Mesothelial cell of epicardium (in vitro differentiated cells): ENCODE measurements at regions not wholly inside any gene's neighbourhood (a gene's known extent, or its start where the extent isn't known, plus 50 kb on each side); places are given as distances from the start of the nearest gene placed in this dataset.

Experiments
- DNase-seq, 2 experiments: peaks; one replicate each; pipeline ENCODE4 v3.0.0; 2021; ENCODE audit warnings: low spot score in 2 of 2; ENCODE audit not compliant: unreplicated experiment in 2 of 2
- H3K27ac Mint-ChIP-seq: 2 replicates; pipeline ENCODE4 v1.8.0; 2021; ENCODE audit warnings: mixed read lengths
- H3K27me3 Mint-ChIP-seq: 2 replicates; pipeline ENCODE4 v1.8.0; 2021; ENCODE audit warnings: low read depth, mixed read lengths
- H3K36me3 Mint-ChIP-seq: 2 replicates; pipeline ENCODE4 v1.8.0; 2021; ENCODE audit warnings: mixed read lengths
- H3K4me1 Mint-ChIP-seq: 2 replicates; pipeline ENCODE4 v1.8.0; 2021; ENCODE audit warnings: mixed read lengths
- H3K4me3 Mint-ChIP-seq: 2 replicates; pipeline ENCODE4 v1.8.0; 2021; ENCODE audit warnings: mild to moderate bottlenecking, moderate library complexity, mixed read lengths
- H3K9me3 Mint-ChIP-seq: 2 replicates; pipeline ENCODE4 v1.8.0; 2021; ENCODE audit warnings: mixed read lengths
- TF ChIP-seq, protein P1 (sequence below): fragments of 200-600 bp; sonication (generic); IDR thresholded peaks from one replicate; pipeline ENCODE4 v1.5.0; 2021; ENCODE audit warnings: antibody characterized with exemption; ENCODE audit not compliant: unreplicated experiment

GRCh38 chr2:215624423-215624829 is 188.6 kb upstream of the FN1 start:
- Mint-ChIP-seq H3K27me3 (no peaks in the 10 kb centered on the region), H3K36me3 (no peaks in the 10 kb centered on the region), H3K4me1 (peaks cover 32% of the 10 kb centered on the region), H3K9me3 (no peaks in the 10 kb centered on the region), H3K4me3 (no peak overlapping the region), H3K27ac (peak overlapping the region; percentile 80)
- TF ChIP-seq, protein P1, sequence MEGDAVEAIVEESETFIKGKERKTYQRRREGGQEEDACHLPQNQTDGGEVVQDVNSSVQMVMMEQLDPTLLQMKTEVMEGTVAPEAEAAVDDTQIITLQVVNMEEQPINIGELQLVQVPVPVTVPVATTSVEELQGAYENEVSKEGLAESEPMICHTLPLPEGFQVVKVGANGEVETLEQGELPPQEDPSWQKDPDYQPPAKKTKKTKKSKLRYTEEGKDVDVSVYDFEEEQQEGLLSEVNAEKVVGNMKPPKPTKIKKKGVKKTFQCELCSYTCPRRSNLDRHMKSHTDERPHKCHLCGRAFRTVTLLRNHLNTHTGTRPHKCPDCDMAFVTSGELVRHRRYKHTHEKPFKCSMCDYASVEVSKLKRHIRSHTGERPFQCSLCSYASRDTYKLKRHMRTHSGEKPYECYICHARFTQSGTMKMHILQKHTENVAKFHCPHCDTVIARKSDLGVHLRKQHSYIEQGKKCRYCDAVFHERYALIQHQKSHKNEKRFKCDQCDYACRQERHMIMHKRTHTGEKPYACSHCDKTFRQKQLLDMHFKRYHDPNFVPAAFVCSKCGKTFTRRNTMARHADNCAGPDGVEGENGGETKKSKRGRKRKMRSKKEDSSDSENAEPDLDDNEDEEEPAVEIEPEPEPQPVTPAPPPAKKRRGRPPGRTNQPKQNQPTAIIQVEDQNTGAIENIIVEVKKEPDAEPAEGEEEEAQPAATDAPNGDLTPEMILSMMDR = no peak
- no peak for DNase-seq

DNA sequence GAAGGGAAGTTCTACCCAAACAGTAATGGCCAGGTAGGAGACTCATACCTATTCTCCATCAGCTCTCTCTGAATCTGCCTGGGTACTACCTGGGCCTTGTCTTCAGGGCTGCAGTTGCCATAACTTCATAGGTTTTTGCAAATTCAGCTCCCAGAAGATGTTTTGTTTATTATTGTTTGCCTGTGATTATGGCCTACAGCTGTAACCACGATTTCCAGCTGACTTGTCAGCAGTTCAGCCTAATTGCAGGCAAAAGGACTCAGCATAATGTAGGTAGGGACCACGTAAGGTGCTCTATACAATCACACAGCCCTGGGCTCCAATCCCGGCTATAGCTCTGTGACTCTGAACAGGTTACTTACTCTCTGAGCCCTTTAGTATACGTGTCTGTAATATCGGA is 187.0 kb upstream of the FN1 start:
- DNase-seq = no peak
- Mint-ChIP-seq H3K4me1 (peaks cover 48% of the 10 kb centered on the region), H3K36me3 (no peaks in the 10 kb centered on the region), H3K27me3 (no peaks in the 10 kb centered on the region), H3K9me3 (no peaks in the 10 kb centered on the region), H3K4me3 (no peak overlapping the region), H3K27ac (no peak overlapping the region)
- TF ChIP-seq, protein P1 = no peak

GRCh38 chr2:215621381-215621780 is 185.5 kb upstream of the FN1 start:
- no peak overlapping the region for H3K4me3 Mint-ChIP-seq
- no peak for DNase-seq
- TF ChIP-seq, protein P1 = no peak
- no peaks in the 10 kb centered on the region for H3K27me3 Mint-ChIP-seq
- H3K9me3 Mint-ChIP-seq = peaks cover 4% of the 10 kb centered on the region
- no peak overlapping the region for H3K27ac Mint-ChIP-seq
- H3K4me1 Mint-ChIP-seq = peaks cover 47% of the 10 kb centered on the region
- no peaks in the 10 kb centered on the region for H3K36me3 Mint-ChIP-seq

DNA sequence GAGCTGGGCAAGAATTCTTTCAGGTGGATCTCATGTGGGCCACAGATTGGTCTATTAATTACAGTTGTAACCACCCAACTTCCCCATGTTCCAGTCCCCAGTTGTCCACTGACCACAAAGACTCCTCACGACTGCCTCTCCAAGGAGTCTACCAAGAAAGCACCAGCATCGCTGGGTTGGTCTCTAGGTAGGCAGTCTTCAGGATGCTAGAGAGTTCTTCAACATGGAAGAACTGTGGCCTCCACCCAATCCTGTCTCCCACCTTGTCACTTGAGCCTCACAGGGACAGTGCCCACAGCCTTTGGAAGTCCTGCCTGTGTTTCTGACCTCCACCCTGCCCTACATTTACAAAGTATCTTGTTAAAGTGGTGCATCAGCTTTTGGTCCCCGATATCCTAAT is 184.7 kb upstream of the FN1 start:
- no peak overlapping the region for H3K27ac Mint-ChIP-seq
- TF ChIP-seq, protein P1 = no peak
- H3K36me3 Mint-ChIP-seq = no peaks in the 10 kb centered on the region
- H3K9me3 Mint-ChIP-seq = peaks cover 4% of the 10 kb centered on the region
- no peaks in the 10 kb centered on the region for H3K27me3 Mint-ChIP-seq
- H3K4me1 Mint-ChIP-seq = peaks cover 47% of the 10 kb centered on the region
- no peak for DNase-seq
- H3K4me3 Mint-ChIP-seq = no peak overlapping the region

DNA sequence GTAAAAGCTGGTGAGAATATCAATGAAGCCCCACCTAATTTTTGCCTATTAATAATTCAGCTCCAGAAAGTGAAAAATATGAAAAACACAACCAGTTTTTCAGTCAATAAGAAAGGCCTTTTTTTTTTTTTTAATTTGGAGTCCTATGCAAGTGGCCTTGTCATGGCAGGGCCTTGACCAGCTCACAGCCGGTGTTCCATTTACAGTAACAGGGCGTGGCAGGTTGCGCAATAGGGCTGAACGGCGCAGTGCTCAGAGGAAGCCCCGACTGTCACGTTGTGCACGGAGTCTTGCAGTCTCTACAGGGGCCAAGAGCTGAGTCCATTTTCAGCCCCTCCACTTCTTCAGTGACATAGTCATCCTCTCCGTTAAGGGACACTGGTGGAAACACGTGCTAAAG is 184.1 kb upstream of the FN1 start:
- peak overlapping the region; percentile 92 for H3K27ac Mint-ChIP-seq
- peak overlapping the region; percentile 65 for H3K4me3 Mint-ChIP-seq
- DNase-seq = no peak
- H3K27me3 Mint-ChIP-seq = no peaks in the 10 kb centered on the region
- peaks cover 47% of the 10 kb centered on the region for H3K4me1 Mint-ChIP-seq
- H3K9me3 Mint-ChIP-seq = peaks cover 4% of the 10 kb centered on the region
- TF ChIP-seq, protein P1 = no peak
- H3K36me3 Mint-ChIP-seq = no peaks in the 10 kb centered on the region
